GM10266 (cell line): ENCODE measurements at regions not wholly inside any gene's neighbourhood (a gene's known extent, or its start where the extent isn't known, plus 50 kb on each side); places are given as distances from the start of the nearest gene placed in this dataset.

Source experiments
- DNase-seq: peaks from one replicate; pipeline ENCODE4 v3.0.0; 2012; ENCODE audit errors: extremely low spot score
- TF ChIP-seq, protein P1 (sequence below): IDR thresholded peaks from 2 replicates; pipeline ENCODE4 v1.5.1; 2012; ENCODE audit warnings: mild to moderate bottlenecking, low read depth; ENCODE audit not compliant: control insufficient read depth, insufficient read depth; ENCODE audit errors: missing control alignments

DNA sequence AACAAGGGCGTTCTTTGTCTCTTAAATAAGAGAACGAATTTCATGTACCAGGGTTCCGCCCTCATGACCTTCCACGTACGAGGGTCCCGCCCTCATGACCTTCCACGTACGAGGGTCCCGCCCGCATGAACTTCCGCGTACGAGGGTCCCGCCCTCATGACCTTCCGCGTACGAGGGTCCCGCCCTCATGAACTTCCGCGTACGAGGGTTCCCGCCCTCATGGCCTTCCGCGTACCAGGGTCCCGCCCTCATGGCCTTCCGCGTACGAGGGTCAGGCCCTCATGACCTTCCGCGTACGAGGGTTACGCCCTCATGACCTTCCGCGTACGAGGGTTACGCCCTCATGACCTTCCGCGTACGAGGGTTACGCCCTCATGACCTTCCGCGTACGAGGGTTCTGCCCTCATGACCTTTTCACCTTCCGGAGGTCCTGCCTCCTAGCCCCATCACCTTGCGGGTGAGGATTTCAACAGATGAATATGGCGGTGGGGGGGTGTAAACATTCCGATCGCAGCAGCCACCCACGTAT lies 273.9 kb upstream of the ADAMTS16 start:
- TF ChIP-seq, protein P1, sequence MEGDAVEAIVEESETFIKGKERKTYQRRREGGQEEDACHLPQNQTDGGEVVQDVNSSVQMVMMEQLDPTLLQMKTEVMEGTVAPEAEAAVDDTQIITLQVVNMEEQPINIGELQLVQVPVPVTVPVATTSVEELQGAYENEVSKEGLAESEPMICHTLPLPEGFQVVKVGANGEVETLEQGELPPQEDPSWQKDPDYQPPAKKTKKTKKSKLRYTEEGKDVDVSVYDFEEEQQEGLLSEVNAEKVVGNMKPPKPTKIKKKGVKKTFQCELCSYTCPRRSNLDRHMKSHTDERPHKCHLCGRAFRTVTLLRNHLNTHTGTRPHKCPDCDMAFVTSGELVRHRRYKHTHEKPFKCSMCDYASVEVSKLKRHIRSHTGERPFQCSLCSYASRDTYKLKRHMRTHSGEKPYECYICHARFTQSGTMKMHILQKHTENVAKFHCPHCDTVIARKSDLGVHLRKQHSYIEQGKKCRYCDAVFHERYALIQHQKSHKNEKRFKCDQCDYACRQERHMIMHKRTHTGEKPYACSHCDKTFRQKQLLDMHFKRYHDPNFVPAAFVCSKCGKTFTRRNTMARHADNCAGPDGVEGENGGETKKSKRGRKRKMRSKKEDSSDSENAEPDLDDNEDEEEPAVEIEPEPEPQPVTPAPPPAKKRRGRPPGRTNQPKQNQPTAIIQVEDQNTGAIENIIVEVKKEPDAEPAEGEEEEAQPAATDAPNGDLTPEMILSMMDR, result no peak

DNA sequence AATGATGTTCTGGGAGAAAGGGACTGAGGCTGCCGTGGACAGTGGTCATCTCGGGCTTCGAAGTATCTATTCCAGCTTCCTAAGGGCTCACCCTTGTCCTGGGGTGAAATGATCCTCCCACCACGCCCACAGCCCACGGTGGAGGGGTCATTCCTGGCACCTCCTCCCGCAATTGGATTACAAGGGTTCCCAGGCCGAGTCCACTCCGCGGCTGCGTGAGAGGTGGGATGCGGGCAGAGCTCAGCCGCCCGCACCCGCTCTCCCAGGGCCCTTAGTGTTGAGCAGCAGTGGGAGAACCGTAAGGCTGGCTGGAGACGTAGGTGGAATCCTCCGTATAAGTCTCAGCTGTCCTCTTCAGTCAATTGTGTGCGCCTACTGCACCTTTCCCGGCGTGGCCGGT lies 273.3 kb upstream of the ADAMTS16 start:
- TF ChIP-seq, protein P1, result no peak
- no peak for DNase-seq

More for the DNA sequence above, 273.9 kb upstream of the ADAMTS16 start:
- no peak for DNase-seq

DNA sequence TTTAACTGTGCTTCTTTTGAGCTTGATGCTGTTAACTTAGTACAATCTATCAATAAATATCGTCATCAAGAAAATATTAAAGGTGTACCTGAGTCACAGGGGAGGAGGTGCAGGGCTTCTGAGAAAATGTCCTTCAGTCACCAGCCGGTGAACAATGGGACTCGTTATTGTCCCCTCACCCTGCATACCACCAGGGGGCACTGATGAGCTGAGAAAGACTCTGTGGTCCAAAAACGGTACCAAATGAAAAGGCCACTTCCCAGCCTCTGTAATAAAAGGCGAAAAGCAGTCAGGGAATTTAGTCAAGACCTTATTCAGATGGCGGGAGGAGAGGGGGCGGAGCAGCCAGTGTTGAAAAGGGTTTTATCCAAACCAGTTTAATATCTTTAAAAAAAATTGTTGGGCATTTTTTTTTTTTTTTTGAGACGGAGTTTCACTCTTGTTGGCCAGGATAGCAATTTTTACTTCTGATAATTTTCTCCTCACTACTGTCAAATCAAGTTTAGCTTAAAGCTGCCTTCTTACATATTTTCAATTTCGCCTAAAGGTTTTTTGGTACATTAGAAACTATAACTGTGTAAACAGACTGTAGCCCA lies 271.9 kb upstream of the ADAMTS16 start:
- TF ChIP-seq, protein P1, result peak; percentile 76
- DNase-seq, result peak; percentile 73

DNA sequence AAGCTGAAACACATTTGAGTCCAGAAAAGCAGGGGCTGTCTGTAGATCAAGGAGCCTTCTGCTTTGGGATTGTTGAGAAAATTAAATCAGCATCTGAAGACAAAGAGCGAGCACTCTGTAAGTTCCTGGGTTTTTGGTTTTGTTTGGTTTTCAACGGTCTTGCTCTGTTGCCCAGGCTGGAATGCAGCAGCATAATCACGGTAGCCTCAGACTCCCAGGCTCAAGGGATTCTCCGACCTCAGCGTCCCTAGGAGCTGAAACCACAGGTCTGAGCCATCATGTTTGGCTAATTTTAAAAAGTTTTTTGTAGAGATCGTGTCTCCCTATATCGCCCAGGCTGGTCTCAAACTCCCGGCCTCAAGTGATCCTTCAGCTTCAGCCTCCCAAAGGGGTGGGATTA lies 266.5 kb upstream of the ADAMTS16 start:
- no peak for DNase-seq
- TF ChIP-seq, protein P1, result no peak

DNA sequence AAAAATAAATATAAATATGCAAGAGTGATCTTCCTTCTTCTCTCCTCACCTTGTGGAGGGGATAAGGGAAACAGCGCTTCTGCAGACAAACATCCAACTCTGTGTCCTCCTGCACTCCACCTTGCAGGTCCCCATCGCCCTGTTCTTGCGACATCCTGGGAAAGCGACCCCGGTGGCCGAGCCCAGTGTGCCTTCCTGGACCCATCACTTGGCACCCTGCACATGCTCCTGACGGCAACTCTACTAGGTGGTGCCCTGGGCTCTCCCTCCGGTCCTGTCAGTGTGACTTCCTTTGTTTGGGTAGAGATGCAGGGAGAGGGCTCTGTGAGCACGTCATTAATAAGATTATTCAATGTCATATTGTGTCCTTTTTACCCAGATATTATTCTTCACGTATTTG lies 266.0 kb upstream of the ADAMTS16 start:
- TF ChIP-seq, protein P1, result no peak
- DNase-seq, result no peak

DNA sequence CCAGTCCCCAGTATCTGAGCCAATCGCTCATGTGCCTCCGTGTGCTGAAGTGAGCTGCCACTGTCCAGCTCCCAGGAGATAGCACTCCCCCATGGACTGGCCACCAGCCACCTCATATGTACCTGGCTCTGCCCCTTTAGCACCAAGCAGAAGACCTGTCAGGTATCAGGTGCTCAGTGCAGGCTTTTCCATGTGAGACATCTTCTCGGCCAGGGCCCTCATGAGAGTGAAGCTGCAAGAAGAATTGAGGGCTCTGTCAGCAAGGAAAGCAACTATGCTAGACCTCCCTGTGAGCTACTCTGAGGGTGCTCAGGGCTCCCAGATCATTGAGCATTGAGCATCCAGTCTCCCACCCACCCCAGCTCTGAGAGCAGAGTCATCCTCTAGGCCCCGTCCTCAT lies 264.2 kb upstream of the ADAMTS16 start:
- DNase-seq, result no peak
- TF ChIP-seq, protein P1, result no peak

DNA sequence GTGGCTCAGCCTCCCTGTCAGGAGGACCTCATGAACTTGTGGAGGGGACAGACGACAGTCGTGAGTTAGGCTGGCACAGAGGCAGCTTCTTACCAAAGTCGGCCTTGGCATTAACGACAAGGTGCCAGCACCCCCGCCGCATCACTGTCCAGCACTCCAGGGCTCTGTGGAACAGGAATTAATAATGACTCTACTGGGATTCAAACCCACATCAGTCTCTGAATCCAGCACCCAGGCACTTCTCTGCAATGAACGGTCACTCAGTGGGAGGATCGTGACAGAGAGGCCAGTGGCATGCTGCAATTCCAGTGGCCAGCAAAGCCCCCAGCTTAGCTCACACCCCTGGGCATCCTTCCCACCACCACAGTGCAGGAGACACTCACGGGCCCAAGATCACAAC lies 263.3 kb upstream of the ADAMTS16 start:
- no peak for DNase-seq
- TF ChIP-seq, protein P1, result no peak
